ENCODE measurements at regions not wholly inside any gene's neighbourhood (a gene's known extent, or its start where the extent isn't known, plus 50 kb on each side); places are given as distances from the start of the nearest gene placed in this dataset.

- no peak for TF ChIP-seq CTCF (IDR thresholded peaks at IDR 0.05)
- no peak for TF ChIP-seq POLR2A (IDR thresholded peaks at IDR 0.05)
- no peak for TF ChIP-seq POLR2AphosphoS5 (IDR thresholded peaks at IDR 0.05)
Measured at GRCh38 chr1:80101159-80101558, 1094.6 kb upstream of the ADGRL4 start.

Data from breast epithelium (tissue), 3 donors.